GM12892 (cell line): ENCODE measurements at regions not wholly inside any gene's neighbourhood (a gene's known extent, or its start where the extent isn't known, plus 50 kb on each side); places are given as distances from the start of the nearest gene placed in this dataset.

Source experiments
- DNase-seq: peaks from one replicate; pipeline ENCODE4 v3.0.0; 2011; ENCODE audit not compliant: insufficient read length
- FAIRE-seq: peaks from 2 replicates; lab custom pipeline; 2011; peaks lifted over from hg19 to GRCh38; lab: Jason Lieb, UNC
- POLR2A ChIP-seq: IDR thresholded peaks from 2 replicates; pipeline ENCODE4 v1.6.1; 2011; ENCODE audit warnings: low read depth, low read length, control low read depth
- POLR2AphosphoS5 ChIP-seq: IDR thresholded peaks from 2 replicates; pipeline ENCODE4 v1.6.1; 2011; ENCODE audit warnings: low read depth, low read length, control low read depth
- TAF1 ChIP-seq: IDR thresholded peaks from 2 replicates; pipeline ENCODE4 v1.6.1; 2011; ENCODE audit warnings: low read depth, mild to moderate bottlenecking, control low read depth, low read length, borderline replicate concordance

DNA sequence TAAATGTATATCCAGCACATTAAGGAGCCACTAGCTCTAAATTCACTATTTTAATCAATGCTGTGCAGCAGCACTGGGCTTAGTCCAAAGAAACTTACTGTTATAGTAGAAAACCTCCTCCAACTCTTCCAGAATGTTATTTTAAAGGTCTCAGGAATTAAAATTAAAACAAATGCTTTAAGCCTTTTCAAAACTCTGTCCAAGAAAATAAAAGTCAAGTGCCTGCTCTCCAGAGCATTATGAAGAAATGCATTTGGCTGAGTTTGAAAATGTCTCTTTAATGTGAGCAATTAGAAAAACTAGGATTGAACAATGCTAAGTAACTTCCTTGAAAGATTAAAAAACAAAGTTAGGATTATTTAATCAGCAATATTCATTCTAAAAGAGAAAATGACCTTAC, 322.4 kb upstream of the DCN start:
- DNase-seq, result no peak
- no peak for FAIRE-seq

GRCh38 chr12:91502208-91502607, 319.6 kb upstream of the DCN start:
- FAIRE-seq, result no peak
- TF ChIP-seq POLR2AphosphoS5 (no peak), TAF1 (no peak), POLR2A (no peak)
- DNase-seq, result no peak

More for the DNA sequence above, 322.4 kb upstream of the DCN start:
- TF ChIP-seq TAF1 (no peak), POLR2A (no peak), POLR2AphosphoS5 (no peak)

DNA sequence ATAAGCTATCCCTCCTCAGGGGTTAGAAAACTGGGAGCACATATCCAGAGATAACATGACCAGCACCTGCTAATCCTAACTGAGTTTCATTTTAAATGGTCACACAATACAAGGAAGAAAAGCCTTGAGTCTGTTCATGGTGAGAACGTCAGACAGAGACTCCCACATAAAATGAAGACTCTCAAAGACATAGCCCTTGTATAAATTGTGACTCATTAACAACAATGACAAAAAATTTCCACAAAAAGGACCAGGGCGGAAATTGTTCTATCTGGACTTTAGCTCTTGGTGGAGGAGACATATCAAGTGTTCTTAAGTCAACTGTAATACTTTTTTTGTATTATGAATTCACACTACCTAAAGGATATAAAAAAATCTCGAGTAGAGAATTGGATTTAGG, 313.7 kb upstream of the DCN start:
- TF ChIP-seq TAF1 (no peak), POLR2A (no peak), POLR2AphosphoS5 (no peak)
- FAIRE-seq (no peak), DNase-seq (no peak)

GRCh38 chr12:91493308-91493707, 310.7 kb upstream of the DCN start:
- TF ChIP-seq POLR2AphosphoS5, result no peak
- TF ChIP-seq POLR2A, result no peak
- TF ChIP-seq TAF1, result no peak
- DNase-seq, result no peak
- FAIRE-seq, result no peak

GRCh38 chr12:91492648-91493047, 310.0 kb upstream of the DCN start:
- no peak for FAIRE-seq
- TF ChIP-seq POLR2A, result no peak
- no peak for DNase-seq

DNA sequence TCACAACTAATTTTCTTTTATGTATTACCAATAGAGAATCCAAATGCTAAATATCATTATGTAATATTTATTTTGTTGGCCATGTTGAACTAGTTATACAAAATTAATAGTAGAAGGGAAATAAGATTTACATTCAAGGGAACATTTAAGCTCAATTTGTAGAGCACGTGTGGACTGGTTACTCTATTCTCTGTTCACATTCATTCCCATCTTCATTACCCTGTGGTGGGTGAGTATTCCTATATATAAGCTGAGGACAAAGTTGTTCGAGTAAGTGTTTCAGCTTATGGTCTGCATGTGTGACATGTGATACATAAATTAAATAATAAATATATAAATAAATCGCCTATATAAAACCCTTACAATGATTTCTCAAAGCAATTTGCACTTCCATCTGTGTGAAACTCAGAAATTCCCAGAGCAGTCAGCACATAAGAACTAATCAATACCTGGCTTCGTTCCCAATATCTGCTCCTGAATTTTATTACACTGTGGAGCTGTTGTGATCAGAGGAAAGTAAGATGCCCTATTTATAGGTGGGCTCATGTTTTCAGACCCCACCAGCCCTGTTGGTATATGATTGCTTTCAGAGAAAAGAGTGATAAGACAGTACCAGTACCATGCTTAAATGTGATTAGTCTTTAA, 308.2 kb upstream of the DCN start:
- FAIRE-seq (no peak), DNase-seq (no peak)
- TF ChIP-seq TAF1, result no peak
- no peak for TF ChIP-seq POLR2AphosphoS5
- TF ChIP-seq POLR2A, result no peak

DNA sequence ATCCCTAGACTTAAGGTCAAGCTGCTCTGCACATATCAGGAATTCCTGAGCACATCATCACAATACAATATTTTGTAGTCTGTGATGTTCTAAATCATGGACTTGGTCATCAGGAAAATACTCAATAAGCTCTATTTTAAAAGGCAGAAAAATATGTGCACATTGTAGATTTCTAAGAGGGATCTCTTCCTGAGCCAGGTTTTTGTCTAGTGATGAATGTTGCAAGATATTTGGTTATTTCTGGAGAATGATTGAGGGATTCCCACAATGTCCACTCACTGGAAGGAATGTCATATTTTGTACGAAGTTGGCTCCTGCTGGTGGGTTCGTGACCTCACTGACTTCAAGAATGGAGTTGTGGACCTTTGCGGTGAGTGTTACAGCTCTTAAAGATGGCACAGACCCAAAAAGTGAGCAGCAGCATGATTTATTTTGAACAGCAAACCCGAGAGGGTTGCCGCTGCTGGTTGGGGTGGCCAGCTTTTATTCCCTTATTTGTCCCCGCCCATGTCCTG, 300.9 kb upstream of the DCN start:
- DNase-seq, result no peak
- TF ChIP-seq POLR2A (no peak), TAF1 (no peak), POLR2AphosphoS5 (no peak)
- FAIRE-seq, result no peak

DNA sequence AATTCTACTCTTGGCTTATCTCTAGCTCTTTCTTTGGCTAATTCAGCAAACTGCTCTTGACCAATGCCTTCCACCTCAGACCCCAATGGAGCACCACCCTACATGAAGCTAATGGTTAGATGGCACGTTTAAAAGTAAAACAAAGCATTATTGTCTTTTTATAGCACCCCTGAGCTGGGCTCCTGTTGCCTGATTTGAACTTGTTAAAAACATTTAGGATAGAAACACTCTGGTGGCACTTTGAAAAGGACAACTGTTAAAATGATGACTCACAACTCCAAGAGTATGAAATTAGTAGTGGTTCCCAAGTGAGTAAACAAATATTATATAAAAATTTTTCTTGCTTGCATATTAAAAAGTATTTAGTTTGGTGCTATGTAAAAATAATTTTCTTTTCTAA, 299.6 kb upstream of the DCN start:
- TF ChIP-seq POLR2AphosphoS5, result no peak
- no peak for TF ChIP-seq TAF1
- no peak for TF ChIP-seq POLR2A
- FAIRE-seq (no peak), DNase-seq (no peak)

- no peak for TF ChIP-seq TAF1
- no peak for TF ChIP-seq POLR2A
- TF ChIP-seq POLR2AphosphoS5, result no peak
- DNase-seq (no peak), FAIRE-seq (no peak)
Measured at GRCh38 chr12:91478500-91478899, 295.9 kb upstream of the DCN start.

- DNase-seq, result no peak
- no peak for FAIRE-seq
- no peak for TF ChIP-seq POLR2AphosphoS5
Measured at GRCh38 chr12:91467686-91468085, 285.1 kb upstream of the DCN start.

GRCh38 chr12:91461061-91461460, 278.4 kb upstream of the DCN start:
- TF ChIP-seq POLR2AphosphoS5 (no peak), TAF1 (no peak), POLR2A (no peak)
- DNase-seq (no peak), FAIRE-seq (no peak)

GRCh38 chr12:91460469-91460868, 277.9 kb upstream of the DCN start:
- no peak for TF ChIP-seq POLR2AphosphoS5
- no peak for TF ChIP-seq TAF1
- no peak for TF ChIP-seq POLR2A
- no peak for DNase-seq
- FAIRE-seq, result no peak
